ENCODE measurements at regions not wholly inside any gene's neighbourhood (a gene's known extent, or its start where the extent isn't known, plus 50 kb on each side); places are given as distances from the start of the nearest gene placed in this dataset.

DNA sequence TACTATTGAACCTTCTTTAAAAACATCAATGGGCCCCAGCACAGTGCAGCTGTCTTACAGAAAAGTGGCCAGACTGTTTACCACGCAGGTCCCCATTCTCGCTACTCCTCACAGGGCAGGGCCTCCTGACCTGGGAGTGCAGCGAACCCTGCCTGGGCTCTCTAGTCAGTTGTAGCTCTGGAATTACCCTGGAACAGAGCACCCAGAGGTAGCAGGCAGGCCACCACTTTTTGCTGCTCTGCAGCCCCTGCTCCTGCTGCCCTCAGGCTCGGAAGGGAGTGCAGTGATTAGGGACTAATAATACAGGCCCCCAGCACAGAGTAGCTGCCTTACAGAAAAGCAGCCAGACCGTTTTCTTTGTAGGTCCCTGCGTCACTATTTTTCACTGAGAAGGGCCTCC is 1563.0 kb downstream of the SUCLG1 start:
- TF ChIP-seq, protein P1, sequence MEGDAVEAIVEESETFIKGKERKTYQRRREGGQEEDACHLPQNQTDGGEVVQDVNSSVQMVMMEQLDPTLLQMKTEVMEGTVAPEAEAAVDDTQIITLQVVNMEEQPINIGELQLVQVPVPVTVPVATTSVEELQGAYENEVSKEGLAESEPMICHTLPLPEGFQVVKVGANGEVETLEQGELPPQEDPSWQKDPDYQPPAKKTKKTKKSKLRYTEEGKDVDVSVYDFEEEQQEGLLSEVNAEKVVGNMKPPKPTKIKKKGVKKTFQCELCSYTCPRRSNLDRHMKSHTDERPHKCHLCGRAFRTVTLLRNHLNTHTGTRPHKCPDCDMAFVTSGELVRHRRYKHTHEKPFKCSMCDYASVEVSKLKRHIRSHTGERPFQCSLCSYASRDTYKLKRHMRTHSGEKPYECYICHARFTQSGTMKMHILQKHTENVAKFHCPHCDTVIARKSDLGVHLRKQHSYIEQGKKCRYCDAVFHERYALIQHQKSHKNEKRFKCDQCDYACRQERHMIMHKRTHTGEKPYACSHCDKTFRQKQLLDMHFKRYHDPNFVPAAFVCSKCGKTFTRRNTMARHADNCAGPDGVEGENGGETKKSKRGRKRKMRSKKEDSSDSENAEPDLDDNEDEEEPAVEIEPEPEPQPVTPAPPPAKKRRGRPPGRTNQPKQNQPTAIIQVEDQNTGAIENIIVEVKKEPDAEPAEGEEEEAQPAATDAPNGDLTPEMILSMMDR (IDR thresholded peaks at IDR 0.05; ENCODE audit: control extremely low read depth, extremely low read depth), result no peak
- no peak for ATAC-seq (ENCODE audit: insufficient read depth, low FRiP score)
- Histone ChIP-seq H3K27me3 (ENCODE audit: control insufficient read depth in 3 of 3, insufficient read depth in 3 of 3, low read length in 2 of 3) (no peaks in the 10 kb centered on the region), H3K9me3 (ENCODE audit: control insufficient read depth in 4 of 4, insufficient read depth in 3 of 4, low read length in 3 of 4) (no peaks in the 10 kb centered on the region), H3K9ac (ENCODE audit: insufficient read depth in 1 of 2, low read length in 2 of 2) (no peak overlapping the region), H3K36me3 (ENCODE audit: control insufficient read depth in 4 of 4, insufficient read depth in 4 of 4, low read length in 4 of 4) (no peaks in the 10 kb centered on the region), H3K27ac (ENCODE audit: low read depth in 1 of 2, low read length in 1 of 2) (no peak overlapping the region), H3K4me3 (no peak overlapping the region), H3K4me1 (ENCODE audit: control insufficient read depth in 5 of 5, insufficient read depth in 5 of 5, low read length in 5 of 5) (peaks cover 0 to 2% (median 0%) of the 10 kb centered on the region in 5 donors)
- DNase-seq, result no peak
- WGBS, 2 donors, result 90 to 94% methylated on average over 6 of the region's 6 CpGs

- no peak overlapping the region for H3K4me3 ChIP-seq
- H3K9ac ChIP-seq (ENCODE audit: insufficient read depth in 1 of 2, low read length in 2 of 2), result no peak overlapping the region
- WGBS, 2 donors, result 45 to 48% methylated on average over 2 of the region's 2 CpGs
- no peaks in the 10 kb centered on the region for H3K9me3 ChIP-seq (ENCODE audit: control insufficient read depth in 4 of 4, insufficient read depth in 3 of 4, low read length in 3 of 4)
- DNase-seq (no peak), ATAC-seq (ENCODE audit: insufficient read depth, low FRiP score) (no peak)
- H3K4me1 ChIP-seq (ENCODE audit: control insufficient read depth in 5 of 5, insufficient read depth in 5 of 5, low read length in 5 of 5), result peaks cover 0 to 2% (median 0%) of the 10 kb centered on the region in 5 donors
- H3K36me3 ChIP-seq (ENCODE audit: control insufficient read depth in 4 of 4, insufficient read depth in 4 of 4, low read length in 4 of 4), result no peaks in the 10 kb centered on the region
- TF ChIP-seq, protein P1 (IDR thresholded peaks at IDR 0.05; ENCODE audit: control extremely low read depth, extremely low read depth), result no peak
- H3K27me3 ChIP-seq (ENCODE audit: control insufficient read depth in 3 of 3, insufficient read depth in 3 of 3, low read length in 2 of 3), result no peaks in the 10 kb centered on the region
- H3K27ac ChIP-seq (ENCODE audit: low read depth in 1 of 2, low read length in 1 of 2), result no peak overlapping the region
These were observed 1565.9 kb downstream of the SUCLG1 start for GRCh38 chr2:82893190-82893589.

- ATAC-seq (ENCODE audit: insufficient read depth, low FRiP score) (no peak), DNase-seq (no peak)
- TF ChIP-seq, protein P1 (IDR thresholded peaks at IDR 0.05; ENCODE audit: control extremely low read depth, extremely low read depth), result no peak
- H3K4me1 ChIP-seq (ENCODE audit: control insufficient read depth in 5 of 5, insufficient read depth in 5 of 5, low read length in 5 of 5), result no peaks in the 10 kb centered on the region
- no peaks in the 10 kb centered on the region for H3K27me3 ChIP-seq (ENCODE audit: control insufficient read depth in 3 of 3, insufficient read depth in 3 of 3, low read length in 2 of 3)
- H3K27ac ChIP-seq (ENCODE audit: low read depth in 1 of 2, low read length in 1 of 2), result no peak overlapping the region
- H3K9me3 ChIP-seq (ENCODE audit: control insufficient read depth in 4 of 4, insufficient read depth in 3 of 4, low read length in 3 of 4), result peaks cover 0 to 3% (median 0%) of the 10 kb centered on the region in 4 donors
- no peak overlapping the region for H3K4me3 ChIP-seq
- WGBS, 2 donors, result 52 to 59% methylated on average over 2 of the region's 2 CpGs
- H3K9ac ChIP-seq (ENCODE audit: insufficient read depth in 1 of 2, low read length in 2 of 2), result no peak overlapping the region
- H3K36me3 ChIP-seq (ENCODE audit: control insufficient read depth in 4 of 4, insufficient read depth in 4 of 4, low read length in 4 of 4), result no peaks in the 10 kb centered on the region
These were observed 1579.3 kb downstream of the SUCLG1 start for GRCh38 chr2:82879803-82880202.

DNA sequence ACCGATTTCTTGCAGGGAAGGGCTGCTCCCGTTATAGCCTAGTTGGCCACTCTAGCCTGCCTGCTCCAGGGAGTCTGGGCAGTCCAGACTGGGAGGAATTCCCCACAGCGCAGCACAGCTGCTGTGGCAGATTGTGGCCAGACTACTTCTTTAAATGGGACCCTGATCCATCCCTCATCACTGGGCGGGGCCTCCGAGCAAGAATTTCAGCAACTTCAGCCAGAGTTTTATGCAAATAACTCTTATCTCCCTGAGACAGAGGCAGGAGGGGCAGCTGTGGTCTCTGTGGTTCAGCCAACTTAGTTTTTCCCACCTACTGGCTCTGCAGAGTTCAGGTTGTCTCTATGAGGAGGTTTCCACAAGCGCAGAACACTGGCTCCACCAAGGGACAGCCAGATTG is 1583.2 kb downstream of the SUCLG1 start:
- Histone ChIP-seq H3K4me1 (ENCODE audit: control insufficient read depth in 5 of 5, insufficient read depth in 5 of 5, low read length in 5 of 5) (no peaks in the 10 kb centered on the region), H3K4me3 (no peak overlapping the region), H3K27ac (ENCODE audit: low read depth in 1 of 2, low read length in 1 of 2) (no peak overlapping the region), H3K9ac (ENCODE audit: insufficient read depth in 1 of 2, low read length in 2 of 2) (no peak overlapping the region), H3K36me3 (ENCODE audit: control insufficient read depth in 4 of 4, insufficient read depth in 4 of 4, low read length in 4 of 4) (no peaks in the 10 kb centered on the region), H3K9me3 (ENCODE audit: control insufficient read depth in 4 of 4, insufficient read depth in 3 of 4, low read length in 3 of 4) (peaks cover 0 to 3% (median 0%) of the 10 kb centered on the region in 4 donors), H3K27me3 (ENCODE audit: control insufficient read depth in 3 of 3, insufficient read depth in 3 of 3, low read length in 2 of 3) (no peaks in the 10 kb centered on the region)
- DNase-seq (no peak), ATAC-seq (ENCODE audit: insufficient read depth, low FRiP score) (no peak)
- WGBS, 2 donors, result 71% methylated on average over 6 of the region's 6 CpGs
- TF ChIP-seq, protein P1 (IDR thresholded peaks at IDR 0.05; ENCODE audit: control extremely low read depth, extremely low read depth), result no peak
